Immature natural killer cell (primary cell): ENCODE measurements at regions not wholly inside any gene's neighbourhood (a gene's known extent, or its start where the extent isn't known, plus 50 kb on each side); places are given as distances from the start of the nearest gene placed in this dataset.
"Not testable (repeated sequence)": the region's sequence is repeated elsewhere in the genome, so short reads cannot be mapped to it uniquely, and the experiment has no call there.

ENCODE experiments used
- DNase-seq, 3 donors: peaks; one replicate each; pipeline ENCODE4 v3.0.0; 2022; ENCODE audit warnings: mixed read lengths in 1 of 3
- H3K27ac Mint-ChIP-seq, 6 donors: one replicate each; pipeline ENCODE4 v1.8.0; 2020; ENCODE audit warnings: mixed read lengths in 6 of 6, mild to moderate bottlenecking in 5 of 6, inconsistent platforms in 4 of 6, moderate library complexity in 3 of 6
- H3K27me3 Mint-ChIP-seq, 3 donors: one replicate each; pipeline ENCODE4 v1.8.0; 2020 to 2021; ENCODE audit warnings: low read depth in 3 of 3, mild to moderate bottlenecking in 3 of 3, mixed read lengths in 3 of 3, moderate library complexity in 3 of 3, inconsistent platforms in 1 of 3
- H3K36me3 Mint-ChIP-seq, 3 donors: one replicate each; pipeline ENCODE4 v1.8.0; 2020; ENCODE audit warnings: mixed read lengths in 3 of 3, inconsistent platforms in 2 of 3, mild to moderate bottlenecking in 2 of 3
- H3K4me1 Mint-ChIP-seq, 2 donors: one replicate each; pipeline ENCODE4 v1.8.0; 2020; ENCODE audit warnings: inconsistent platforms in 2 of 2, mild to moderate bottlenecking in 2 of 2, mixed read lengths in 2 of 2, moderate library complexity in 1 of 2
- H3K4me3 Mint-ChIP-seq, 5 donors: one replicate each; pipeline ENCODE4 v1.8.0; 2020; ENCODE audit warnings: mild to moderate bottlenecking in 5 of 5, mixed read lengths in 5 of 5, inconsistent platforms in 3 of 5, moderate library complexity in 3 of 5
- H3K9me3 Mint-ChIP-seq, 6 donors: one replicate each; pipeline ENCODE4 v1.8.0; 2020; ENCODE audit warnings: mild to moderate bottlenecking in 6 of 6, mixed read lengths in 6 of 6, inconsistent platforms in 4 of 6, moderate library complexity in 3 of 6

DNA sequence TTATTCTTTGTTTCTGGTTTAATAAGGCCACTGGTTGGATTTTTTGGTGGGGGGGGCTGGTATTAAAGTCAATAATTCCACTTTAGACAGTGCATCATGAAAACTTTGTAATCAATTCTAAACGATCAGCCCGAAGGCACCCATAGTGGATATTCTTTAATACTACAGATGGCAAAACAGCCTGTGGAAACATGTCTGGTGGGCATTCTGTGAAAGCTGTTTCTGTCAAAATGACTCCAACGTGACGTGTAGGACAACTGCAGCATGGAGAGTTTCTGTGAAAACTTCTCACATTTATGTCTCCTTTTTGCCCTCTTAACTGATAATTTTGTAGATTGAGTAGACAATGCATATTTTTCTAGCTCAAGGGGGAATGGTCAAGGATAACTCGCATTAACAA lies 185.8 kb upstream of the FLRT2 start:
- peaks cover 0 to 3% (median 2%) of the 10 kb centered on the region in 3 donors for H3K27me3 Mint-ChIP-seq
- H3K36me3 Mint-ChIP-seq: no peaks in the 10 kb centered on the region
- no peak overlapping the region for H3K4me3 Mint-ChIP-seq
- H3K27ac Mint-ChIP-seq: no peak overlapping the region
- no peaks in the 10 kb centered on the region for H3K4me1 Mint-ChIP-seq
- H3K9me3 Mint-ChIP-seq: peaks cover 0 to 5% (median under 1%) of the 10 kb centered on the region in 6 donors
- no peak for DNase-seq

DNA sequence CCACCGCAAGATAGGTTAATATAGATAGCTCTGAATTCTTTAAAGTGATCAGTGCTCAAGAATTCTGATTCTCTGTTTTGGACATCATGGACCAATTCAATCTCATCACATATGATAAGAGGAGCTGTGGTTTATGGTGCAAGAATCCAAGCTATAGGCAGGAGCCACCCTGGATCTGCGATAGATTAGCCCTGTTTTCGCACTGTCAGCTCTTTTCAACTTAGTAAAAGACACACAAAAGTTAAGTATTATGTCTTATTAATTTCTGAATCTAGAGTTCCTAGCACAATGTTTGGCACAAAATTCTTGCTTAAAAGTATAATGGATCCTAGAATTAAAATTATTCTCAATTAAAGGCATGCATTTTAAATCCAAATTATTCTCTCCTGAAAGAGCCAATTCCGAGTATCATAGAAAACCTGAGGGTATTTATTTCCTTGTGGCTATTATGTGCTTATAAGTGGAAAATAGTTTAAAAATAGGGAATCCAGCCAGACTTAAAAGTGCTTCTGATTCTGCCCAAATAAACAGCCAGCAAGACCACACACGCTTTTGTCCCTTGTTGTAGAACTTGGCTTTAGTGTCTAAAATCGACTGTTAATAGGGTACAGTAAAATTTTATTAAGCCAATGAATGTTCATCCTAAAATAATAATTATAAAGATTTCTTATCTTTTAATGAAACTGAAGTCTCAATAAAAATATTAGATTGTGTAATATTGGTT lies 184.9 kb upstream of the FLRT2 start:
- Mint-ChIP-seq H3K27me3 (peaks cover 0 to 3% (median 2%) of the 10 kb centered on the region in 3 donors), H3K27ac (no peak overlapping the region), H3K4me3 (no peak overlapping the region), H3K36me3 (no peaks in the 10 kb centered on the region), H3K9me3 (peaks cover 0 to 5% (median under 1%) of the 10 kb centered on the region in 6 donors), H3K4me1 (no peaks in the 10 kb centered on the region)
- DNase-seq: no peak

GRCh38 chr14:85350667-85351066 lies 179.3 kb upstream of the FLRT2 start:
- H3K4me1 Mint-ChIP-seq: no peaks in the 10 kb centered on the region
- H3K4me3 Mint-ChIP-seq: no peak overlapping the region
- H3K36me3 Mint-ChIP-seq: peaks cover 0 to 5% (median 0%) of the 10 kb centered on the region in 3 donors
- peaks cover 2 to 3% (median 2%) of the 10 kb centered on the region in 3 donors for H3K27me3 Mint-ChIP-seq
- H3K9me3 Mint-ChIP-seq: peaks cover 2 to 21% (median 5%) of the 10 kb centered on the region in 6 donors
- H3K27ac Mint-ChIP-seq: no peak overlapping the region
- DNase-seq: no peak

DNA sequence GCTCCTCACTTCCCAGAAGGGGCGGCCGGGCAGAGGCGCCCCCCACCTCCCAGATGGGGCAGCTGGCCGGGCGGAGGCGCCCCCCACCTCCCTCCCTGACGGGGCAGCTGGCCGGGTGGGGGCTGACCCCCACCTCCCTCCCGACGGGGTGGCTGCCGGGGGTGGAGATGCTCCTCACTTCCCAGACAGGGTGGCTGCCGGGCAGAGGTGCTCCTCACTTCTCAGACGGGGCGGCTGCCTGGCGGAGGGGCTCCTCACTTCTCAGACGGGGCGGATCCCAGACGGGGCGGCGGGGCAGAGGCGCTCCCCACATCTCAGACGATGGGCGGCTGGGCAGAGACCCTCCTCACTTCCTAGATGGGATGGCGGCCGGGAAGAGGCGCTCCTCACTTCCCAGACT lies 177.4 kb upstream of the FLRT2 start:
- H3K27me3 Mint-ChIP-seq, H3K36me3 Mint-ChIP-seq, H3K4me3 Mint-ChIP-seq, H3K27ac Mint-ChIP-seq, H3K4me1 Mint-ChIP-seq, DNase-seq: not testable (repeated sequence)
- peaks cover 0 to 16% (median 5%) of the 10 kb centered on the region in 6 donors for H3K9me3 Mint-ChIP-seq

- H3K4me3 Mint-ChIP-seq: no peak overlapping the region
- peaks cover 0 to 2% (median 0%) of the 10 kb centered on the region in 3 donors for H3K27me3 Mint-ChIP-seq
- no peak for DNase-seq
Measured at GRCh38 chr14:85357120-85357519, 172.8 kb upstream of the FLRT2 start.

GRCh38 chr14:85358136-85358785 lies 171.7 kb upstream of the FLRT2 start:
- peaks cover 0 to 2% (median 0%) of the 10 kb centered on the region in 3 donors for H3K27me3 Mint-ChIP-seq
- H3K4me3 Mint-ChIP-seq: no peak overlapping the region
- H3K4me1 Mint-ChIP-seq: no peaks in the 10 kb centered on the region
- DNase-seq: no peak
- peaks cover 0 to 16% (median 5%) of the 10 kb centered on the region in 6 donors for H3K9me3 Mint-ChIP-seq
- H3K36me3 Mint-ChIP-seq: peaks cover 0 to 5% (median 0%) of the 10 kb centered on the region in 3 donors
- H3K27ac Mint-ChIP-seq: no peak overlapping the region

More at GRCh38 chr14:85357120-85357519, 172.8 kb upstream of the FLRT2 start:
- Mint-ChIP-seq H3K9me3 (peaks cover 0 to 16% (median 5%) of the 10 kb centered on the region in 6 donors), H3K27ac (no peak overlapping the region), H3K4me1 (no peaks in the 10 kb centered on the region), H3K36me3 (peaks cover 0 to 5% (median 0%) of the 10 kb centered on the region in 3 donors)

DNA sequence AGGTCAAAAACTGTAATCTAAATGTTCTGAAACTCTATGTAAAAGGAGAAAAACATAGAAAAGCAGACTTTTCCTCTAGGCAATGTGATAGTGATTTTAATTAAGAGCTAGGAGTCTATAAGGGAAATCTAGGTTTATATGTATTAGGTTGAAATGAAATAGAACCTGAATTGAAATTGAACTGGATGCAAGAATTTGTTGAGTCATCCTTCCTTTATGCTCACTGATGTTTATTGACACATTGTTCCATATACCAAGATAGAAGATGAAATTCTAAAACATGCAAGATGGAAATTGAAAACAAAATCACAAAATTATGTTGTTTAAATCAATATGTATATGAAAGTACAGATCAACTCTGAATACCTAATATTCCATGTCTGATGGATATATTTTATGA lies 170.4 kb upstream of the FLRT2 start:
- H3K36me3 Mint-ChIP-seq: no peaks in the 10 kb centered on the region
- peaks cover 0 to 5% (median 0%) of the 10 kb centered on the region in 3 donors for H3K27me3 Mint-ChIP-seq
- no peak overlapping the region for H3K4me3 Mint-ChIP-seq
- peaks cover 0 to 6% (median 0%) of the 10 kb centered on the region in 6 donors for H3K9me3 Mint-ChIP-seq
- H3K4me1 Mint-ChIP-seq: no peaks in the 10 kb centered on the region
- no peak for DNase-seq
- H3K27ac Mint-ChIP-seq: no peak overlapping the region

- H3K27me3 Mint-ChIP-seq: peaks cover 0 to 5% (median 3%) of the 10 kb centered on the region in 3 donors
- no peak for DNase-seq
- no peaks in the 10 kb centered on the region for H3K36me3 Mint-ChIP-seq
- no peaks in the 10 kb centered on the region for H3K4me1 Mint-ChIP-seq
- peaks cover 0 to 3% (median 0%) of the 10 kb centered on the region in 6 donors for H3K9me3 Mint-ChIP-seq
- H3K4me3 Mint-ChIP-seq: no peak overlapping the region
- H3K27ac Mint-ChIP-seq: no peak overlapping the region
Measured at GRCh38 chr14:85363358-85363757, 166.6 kb upstream of the FLRT2 start.

DNA sequence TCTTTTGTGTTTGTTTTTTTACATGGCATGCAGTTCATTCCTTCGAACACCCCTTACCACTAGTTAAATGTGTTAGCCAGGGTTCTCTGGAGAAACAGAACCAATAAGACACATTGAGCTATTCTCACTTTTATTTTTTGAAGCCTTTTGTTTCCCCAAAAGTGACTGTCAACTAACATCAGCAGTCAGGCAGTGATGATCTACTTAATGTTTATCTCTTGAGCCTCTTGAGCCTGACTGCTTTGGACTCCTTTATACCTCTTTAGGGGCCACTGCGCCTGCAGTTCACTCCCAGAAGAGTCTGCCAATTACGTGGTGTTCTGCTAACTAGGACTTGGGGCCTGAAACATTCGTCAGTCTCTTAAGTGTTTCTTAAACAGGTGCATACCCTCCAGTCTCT lies 163.7 kb upstream of the FLRT2 start:
- no peak overlapping the region for H3K27ac Mint-ChIP-seq
- H3K27me3 Mint-ChIP-seq: peaks cover 0 to 5% (median 3%) of the 10 kb centered on the region in 3 donors
- H3K9me3 Mint-ChIP-seq: peaks cover 0 to 13% (median 6%) of the 10 kb centered on the region in 6 donors
- DNase-seq: no peak
- no peaks in the 10 kb centered on the region for H3K36me3 Mint-ChIP-seq
- H3K4me1 Mint-ChIP-seq: no peaks in the 10 kb centered on the region
- H3K4me3 Mint-ChIP-seq: no peak overlapping the region

GRCh38 chr14:85380881-85381280 lies 149.1 kb upstream of the FLRT2 start:
- no peaks in the 10 kb centered on the region for H3K9me3 Mint-ChIP-seq
- peaks cover 0 to 3% (median 0%) of the 10 kb centered on the region in 3 donors for H3K27me3 Mint-ChIP-seq
- DNase-seq: no peak
- H3K4me3 Mint-ChIP-seq: no peak overlapping the region
- no peak overlapping the region for H3K27ac Mint-ChIP-seq
- no peaks in the 10 kb centered on the region for H3K4me1 Mint-ChIP-seq
- H3K36me3 Mint-ChIP-seq: no peaks in the 10 kb centered on the region

GRCh38 chr14:85382341-85382740 lies 147.6 kb upstream of the FLRT2 start:
- Mint-ChIP-seq H3K27me3 (peaks cover 0 to 5% (median 0%) of the 10 kb centered on the region in 3 donors), H3K36me3 (no peaks in the 10 kb centered on the region), H3K9me3 (no peaks in the 10 kb centered on the region), H3K4me1 (no peaks in the 10 kb centered on the region), H3K27ac (no peak overlapping the region), H3K4me3 (no peak overlapping the region)
- DNase-seq: no peak

DNA sequence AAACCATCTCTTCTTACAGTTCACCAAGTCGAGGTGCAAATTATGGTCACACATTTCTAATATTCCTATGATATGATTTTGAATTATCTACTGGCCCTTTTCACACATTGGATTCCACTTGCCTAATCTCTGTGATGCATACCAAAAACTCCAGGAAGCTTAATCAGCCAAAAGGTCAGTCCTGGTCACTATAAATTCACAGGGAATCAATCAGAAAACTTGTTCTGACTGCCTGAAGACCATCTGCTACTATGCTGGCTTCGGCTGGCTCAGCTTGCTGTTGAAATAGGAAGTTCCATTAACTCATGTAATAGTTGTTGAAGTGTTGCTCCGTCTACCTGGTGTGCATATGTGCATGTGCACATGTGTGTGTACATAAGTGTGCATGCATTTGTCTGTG lies 142.8 kb upstream of the FLRT2 start:
- peaks cover 13 to 15% of the 10 kb centered on the region in 2 donors for H3K4me1 Mint-ChIP-seq
- peaks cover 0 to 5% (median 0%) of the 10 kb centered on the region in 3 donors for H3K36me3 Mint-ChIP-seq
- H3K9me3 Mint-ChIP-seq: no peaks in the 10 kb centered on the region
- peaks cover 0 to 5% (median 0%) of the 10 kb centered on the region in 3 donors for H3K27me3 Mint-ChIP-seq
- no peak overlapping the region for H3K4me3 Mint-ChIP-seq
- DNase-seq: no peak
- H3K27ac Mint-ChIP-seq: no peak overlapping the region

DNA sequence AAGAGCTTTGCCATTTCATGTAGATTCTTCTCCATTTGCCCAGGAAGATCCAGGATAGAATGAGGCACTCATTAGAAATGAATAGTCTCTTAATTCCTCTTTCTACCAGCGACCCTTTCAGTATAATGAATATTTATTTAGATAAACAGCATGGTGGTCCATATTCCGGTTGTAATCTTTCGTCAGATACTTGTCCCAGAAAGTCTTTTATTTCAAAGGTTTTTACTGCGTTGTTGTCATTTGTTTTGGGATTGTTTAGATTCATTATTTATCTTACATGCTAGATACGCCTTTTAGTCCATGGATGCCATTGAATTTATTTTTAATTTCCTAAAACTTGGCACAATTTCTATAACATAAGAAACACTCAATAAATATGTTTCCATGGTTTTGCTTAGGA lies 139.7 kb upstream of the FLRT2 start:
- peaks cover 0 to 3% (median 0%) of the 10 kb centered on the region in 3 donors for H3K27me3 Mint-ChIP-seq
- DNase-seq: no peak
- peaks cover 0 to 5% (median 0%) of the 10 kb centered on the region in 3 donors for H3K36me3 Mint-ChIP-seq
- H3K27ac Mint-ChIP-seq: no peak overlapping the region
- no peaks in the 10 kb centered on the region for H3K9me3 Mint-ChIP-seq
- peaks cover 19 to 20% of the 10 kb centered on the region in 2 donors for H3K4me1 Mint-ChIP-seq
- H3K4me3 Mint-ChIP-seq: no peak overlapping the region

DNA sequence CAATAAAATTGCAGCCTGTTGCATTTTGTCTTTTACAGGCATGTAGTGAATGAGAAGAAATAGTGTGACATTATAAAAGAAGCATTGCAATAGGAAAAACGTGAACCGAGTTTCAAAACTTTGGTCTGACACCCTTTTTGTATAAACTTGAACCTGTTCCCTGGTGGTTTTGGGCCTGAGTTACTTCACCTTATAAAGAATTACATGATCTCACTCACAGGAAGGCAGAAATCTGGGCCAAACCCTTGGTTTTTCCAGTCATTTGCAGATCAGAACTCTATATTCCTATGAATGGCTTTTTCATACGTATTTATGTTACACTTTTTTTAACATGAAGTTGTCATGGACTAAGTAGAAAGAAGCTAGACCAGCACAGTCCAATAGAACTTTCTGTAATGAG lies 138.5 kb upstream of the FLRT2 start:
- Mint-ChIP-seq H3K27ac (peak overlapping the region in 2 of 6 donors; percentile 22 to 42), H3K4me3 (peak overlapping the region in 2 of 5 donors; percentile 9 to 41), H3K9me3 (no peaks in the 10 kb centered on the region), H3K36me3 (peaks cover 0 to 5% (median 0%) of the 10 kb centered on the region in 3 donors), H3K27me3 (no peaks in the 10 kb centered on the region), H3K4me1 (peaks cover 19 to 20% of the 10 kb centered on the region in 2 donors)
- no peak for DNase-seq
